GM12865 (cell line): ENCODE measurements at regions not wholly inside any gene's neighbourhood (a gene's known extent, or its start where the extent isn't known, plus 50 kb on each side); places are given as distances from the start of the nearest gene placed in this dataset.

Source experiments
- DNase-seq: peaks from one replicate; pipeline ENCODE4 v3.0.0; 2010; ENCODE audit warnings: low read depth
- H3K4me3 ChIP-seq: 2 replicates; pipeline ENCODE4 v1.5.1; 2011; ENCODE audit warnings: mild to moderate bottlenecking, low read depth, low read length, control low read depth
- CTCF ChIP-seq: IDR thresholded peaks from 2 replicates; pipeline ENCODE4 v1.5.1; 2011; ENCODE audit warnings: low read length, control low read depth, low read depth, inconsistent platforms; ENCODE audit not compliant: insufficient read depth; ENCODE audit errors: missing control alignments

DNA sequence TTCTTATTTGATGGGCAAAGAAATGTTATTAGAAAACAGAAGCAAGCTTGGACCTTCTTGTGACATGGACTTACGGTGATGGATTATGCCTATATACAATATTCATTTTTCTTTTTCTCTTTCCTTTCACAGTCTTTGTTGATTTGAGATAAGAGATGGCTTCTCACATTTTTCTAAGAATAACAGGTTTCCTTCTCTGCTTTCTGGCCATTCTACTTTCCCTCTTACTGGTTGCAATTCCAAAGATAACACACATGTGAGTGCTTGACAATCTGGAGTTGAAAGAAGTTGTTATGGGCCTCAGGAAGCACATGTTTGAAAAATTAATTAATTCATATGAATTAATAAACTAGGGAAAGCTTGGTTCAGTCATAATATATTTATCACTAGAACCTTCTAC is 89.8 kb upstream of the RPS23 start:
- TF ChIP-seq CTCF: no peak
- no peak for DNase-seq
- no peak overlapping the region for H3K4me3 ChIP-seq

GRCh38 chr5:82365744-82366228 is 87.6 kb upstream of the RPS23 start:
- peak; percentile 37 for DNase-seq
- no peak for TF ChIP-seq CTCF
- H3K4me3 ChIP-seq: no peak overlapping the region

DNA sequence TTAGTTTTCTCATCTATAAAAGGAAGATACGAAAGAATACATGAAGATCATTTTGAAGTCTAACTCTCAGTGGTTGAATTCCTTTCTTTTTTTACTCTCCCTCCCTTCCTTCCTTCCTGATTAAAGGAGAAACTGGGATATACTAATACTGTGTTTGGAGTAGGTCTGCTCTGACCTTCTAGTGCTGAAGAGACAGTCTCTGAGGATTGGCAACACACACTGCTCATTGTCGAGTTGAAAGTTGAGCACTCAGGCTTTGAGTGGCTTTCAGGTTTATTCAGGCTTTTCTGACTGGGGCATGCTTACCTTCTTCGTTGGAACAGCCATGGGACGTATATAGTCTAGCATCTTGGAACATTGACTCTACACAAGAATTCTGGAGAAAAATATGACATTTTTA is 86.9 kb upstream of the RPS23 start:
- H3K4me3 ChIP-seq: no peak overlapping the region
- no peak for TF ChIP-seq CTCF
- no peak for DNase-seq

DNA sequence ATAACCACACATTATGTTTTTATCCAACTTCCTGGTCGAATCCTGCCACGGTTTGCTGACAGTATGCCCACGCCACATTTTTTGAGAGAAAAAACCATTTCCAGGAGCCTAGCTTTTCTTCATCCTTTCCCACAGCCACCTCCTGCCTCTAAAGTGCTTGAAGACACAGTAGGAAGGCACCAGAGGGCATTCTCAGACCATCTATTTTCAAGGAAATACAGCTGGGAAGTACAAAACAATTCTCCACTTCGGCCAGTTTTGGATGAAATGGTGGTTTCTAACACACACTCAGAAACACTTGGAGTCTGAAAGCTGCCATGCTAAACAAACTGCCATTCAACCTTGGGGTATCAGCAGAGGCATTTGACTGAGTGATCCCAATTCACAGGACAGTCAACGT is 86.3 kb upstream of the RPS23 start:
- no peak for TF ChIP-seq CTCF
- no peak for DNase-seq
- no peak overlapping the region for H3K4me3 ChIP-seq

DNA sequence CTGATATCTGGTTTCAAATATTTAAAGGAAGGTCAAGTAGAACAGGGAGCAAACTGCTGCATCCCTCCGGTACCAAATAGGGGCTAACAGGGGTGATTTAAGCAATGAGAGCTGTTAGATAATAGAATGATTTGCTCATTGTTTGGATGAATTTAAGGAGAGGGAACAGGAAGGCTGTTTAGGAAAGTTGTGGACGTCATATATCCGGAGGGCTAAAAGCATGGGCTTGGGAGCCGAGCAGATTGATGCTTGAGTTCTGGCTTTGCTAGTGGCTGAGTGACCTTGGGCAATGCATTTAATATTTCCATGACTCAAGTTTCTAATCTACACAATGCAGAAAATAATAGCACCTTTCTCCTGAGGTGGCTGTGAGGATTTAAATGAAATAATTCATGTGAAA is 85.4 kb upstream of the RPS23 start:
- no peak overlapping the region for H3K4me3 ChIP-seq
- DNase-seq: no peak
- TF ChIP-seq CTCF: no peak

DNA sequence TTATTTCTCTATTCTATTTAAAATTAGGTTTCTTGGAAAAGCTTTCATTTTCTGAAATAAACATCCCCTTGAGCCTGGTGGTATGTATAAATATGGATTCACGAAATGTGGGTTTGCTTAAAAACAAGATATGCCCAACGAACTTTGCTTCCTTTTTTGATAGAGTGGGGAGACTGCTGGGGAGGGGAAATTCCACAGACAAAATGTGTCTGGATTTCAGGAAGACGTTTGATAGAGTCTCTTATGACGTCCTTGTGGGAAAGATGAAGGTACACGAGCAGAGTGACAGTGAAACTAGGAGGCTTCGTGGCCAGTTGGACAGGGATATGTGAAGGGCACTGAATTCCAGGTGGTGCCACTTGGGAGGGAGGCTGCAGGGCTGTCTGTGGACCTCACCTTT is 84.5 kb upstream of the RPS23 start:
- no peak overlapping the region for H3K4me3 ChIP-seq
- DNase-seq: no peak
- TF ChIP-seq CTCF: no peak

- no peak for DNase-seq
- no peak for TF ChIP-seq CTCF
- H3K4me3 ChIP-seq: no peak overlapping the region
These were observed 81.9 kb upstream of the RPS23 start for GRCh38 chr5:82360022-82360421.
